ENCODE measurements at regions not wholly inside any gene's neighbourhood (a gene's known extent, or its start where the extent isn't known, plus 50 kb on each side); places are given as distances from the start of the nearest gene placed in this dataset.

DNA sequence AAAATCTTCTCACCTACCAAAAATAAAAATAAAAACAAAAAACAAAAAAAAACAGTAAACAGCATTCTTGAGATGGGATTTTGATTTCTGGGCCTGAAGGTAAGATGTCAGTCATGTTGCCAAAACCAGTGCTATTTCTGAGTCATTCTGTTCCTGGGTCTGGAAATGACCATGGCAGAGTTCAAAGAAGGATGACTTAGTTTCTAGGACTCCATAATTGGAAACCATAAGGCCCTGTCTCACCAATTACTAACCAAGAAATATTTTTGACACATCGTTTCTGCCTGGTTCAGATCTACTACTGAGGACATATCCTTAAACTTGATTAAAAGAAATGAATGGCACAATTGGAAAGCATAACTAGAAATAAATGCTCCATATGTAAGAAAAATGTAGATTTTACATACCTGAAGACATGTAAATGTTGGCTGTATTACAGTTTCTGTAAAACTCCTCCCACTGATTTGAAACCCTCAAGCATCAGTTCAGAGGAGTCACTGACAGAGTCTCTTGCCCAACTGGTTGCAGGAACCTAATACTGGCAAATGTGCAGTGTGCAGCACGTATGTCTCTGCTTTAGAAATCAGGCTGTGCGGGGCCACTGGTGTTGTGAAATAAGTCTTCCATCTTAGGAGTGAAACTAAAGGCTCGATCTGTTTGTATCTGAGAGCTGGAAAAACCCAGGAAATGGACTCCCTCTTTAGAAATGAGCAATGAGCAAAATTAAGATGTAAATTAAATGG is 84.8 kb upstream of the EGR2 start:
- TF ChIP-seq POLR2A (IDR thresholded peaks at IDR 0.05; ENCODE audit: low read depth, low read length) (no peak), TAF1 (IDR thresholded peaks at IDR 0.05; ENCODE audit: low read depth, low read length) (no peak), POLR2AphosphoS5 (IDR thresholded peaks at IDR 0.05; ENCODE audit: low read depth, low read length) (no peak), POU2F2 (IDR thresholded peaks at IDR 0.05; ENCODE audit: low read depth, low read length) (no peak), SPI1 (IDR thresholded peaks at IDR 0.05; ENCODE audit: low read depth, low read length) (no peak)
